DOHH2 (cell line): ENCODE measurements at regions not wholly inside any gene's neighbourhood (a gene's known extent, or its start where the extent isn't known, plus 50 kb on each side); places are given as distances from the start of the nearest gene placed in this dataset.

Experiments
- H3F3A ChIP-seq: fragments of 200-600 bp; sonication (generic), shearing (Covaris generic); 2 replicates; pipeline ENCODE4 v1.6.0; 2016; ENCODE audit warnings: antibody characterized with exemption, mild to moderate bottlenecking; ENCODE audit not compliant: control insufficient read depth, insufficient read depth
- H3K27ac ChIP-seq: fragments of 200-600 bp; sonication (generic); 2 replicates; pipeline ENCODE4 v1.5.1; 2014; ENCODE audit warnings: low read depth, mild to moderate bottlenecking, low read length, moderate library complexity
- H3K27me3 ChIP-seq: fragments of 200-600 bp; sonication (generic); 2 replicates; pipeline ENCODE4 v1.6.1; 2014; ENCODE audit warnings: mild to moderate bottlenecking, low read length, mixed read lengths; ENCODE audit not compliant: control insufficient read depth
- H3K36me3 ChIP-seq: fragments of 200-600 bp; sonication (generic); 2 replicates; pipeline ENCODE4 v1.6.1; 2014; ENCODE audit warnings: mild to moderate bottlenecking, low read length, moderate library complexity, mixed read lengths; ENCODE audit not compliant: control insufficient read depth
- H3K4me1 ChIP-seq: fragments of 200-600 bp; sonication (generic); 2 replicates; pipeline ENCODE4 v1.6.1; 2014; ENCODE audit warnings: mild to moderate bottlenecking, low read length, mixed read lengths; ENCODE audit not compliant: control insufficient read depth
- H3K4me2 ChIP-seq: fragments of 200-600 bp; sonication (generic); 2 replicates; pipeline ENCODE4 v1.6.0; 2014; ENCODE audit warnings: mild to moderate bottlenecking, low read length, moderate library complexity
- H3K4me3 ChIP-seq: fragments of 200-600 bp; sonication (generic); 2 replicates; pipeline ENCODE4 v1.5.1; 2014; ENCODE audit warnings: mild to moderate bottlenecking, low read length, mixed read lengths
- H3K79me2 ChIP-seq: fragments of 200-600 bp; sonication (generic); 2 replicates; pipeline ENCODE4 v1.6.1; 2014; ENCODE audit warnings: mild to moderate bottlenecking, low read length, mixed read lengths; ENCODE audit not compliant: control insufficient read depth
- H3K9me2 ChIP-seq: fragments of 200-600 bp; sonication (generic); replicated peaks from 2 replicates; pipeline ENCODE4 v1.6.1; 2014; ENCODE audit warnings: mild to moderate bottlenecking, low read length, mixed read lengths; ENCODE audit not compliant: control insufficient read depth
- H3K9me3 ChIP-seq: fragments of 200-600 bp; sonication (generic); 2 replicates; pipeline ENCODE4 v1.6.1; 2014; ENCODE audit warnings: antibody characterized with exemption, low read length, mixed read lengths; ENCODE audit not compliant: control insufficient read depth, insufficient read depth
- H4K20me1 ChIP-seq: fragments of 200-600 bp; sonication (generic); 2 replicates; pipeline ENCODE4 v1.6.0; 2014; ENCODE audit warnings: low read depth, mild to moderate bottlenecking, antibody characterized with exemption, low read length, moderate library complexity; ENCODE audit not compliant: control insufficient read depth, insufficient read depth
- EZH2phosphoT487 ChIP-seq: fragments of 200-600 bp; sonication (generic); IDR thresholded peaks from 2 replicates; pipeline ENCODE4 v1.6.1; 2017; ENCODE audit warnings: borderline replicate concordance, mild to moderate bottlenecking, antibody characterized with exemption, low read length, moderate library complexity, mixed read lengths
- TF ChIP-seq, protein P1 (sequence below): fragments of 200-600 bp; sonication (generic); IDR thresholded peaks from one replicate; pipeline ENCODE4 v1.5.1; 2014; ENCODE audit warnings: antibody characterized with exemption, mild to moderate bottlenecking, low read depth, low read length; ENCODE audit not compliant: poor library complexity, severe bottlenecking

DNA sequence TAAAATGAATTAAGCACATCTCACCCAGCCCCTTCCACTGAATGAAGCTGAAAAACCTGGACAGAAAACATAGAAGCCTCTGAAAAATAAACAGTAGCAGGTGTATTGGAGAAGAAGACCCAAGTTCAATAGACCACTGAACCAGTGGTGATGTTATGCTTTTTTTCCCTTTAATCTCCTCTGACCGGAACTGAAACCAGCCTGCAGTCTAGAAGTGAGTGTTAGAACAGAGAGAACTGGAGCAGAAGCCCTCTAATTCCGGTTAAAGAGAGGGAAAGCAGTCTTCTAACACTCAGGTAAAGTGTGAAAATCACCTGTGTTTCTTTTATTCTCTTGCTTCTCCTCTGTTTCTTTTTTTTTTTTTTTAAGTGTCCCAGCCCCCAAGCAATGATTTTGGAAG is 83.5 kb upstream of the CCL21 start:
- H3K9me3 ChIP-seq = no peaks in the 10 kb centered on the region
- no peaks in the 10 kb centered on the region for H3K4me1 ChIP-seq
- no peaks in the 10 kb centered on the region for H3K9me2 ChIP-seq
- no peak overlapping the region for H3K4me2 ChIP-seq
- no peaks in the 10 kb centered on the region for H3K36me3 ChIP-seq
- TF ChIP-seq, protein P1, sequence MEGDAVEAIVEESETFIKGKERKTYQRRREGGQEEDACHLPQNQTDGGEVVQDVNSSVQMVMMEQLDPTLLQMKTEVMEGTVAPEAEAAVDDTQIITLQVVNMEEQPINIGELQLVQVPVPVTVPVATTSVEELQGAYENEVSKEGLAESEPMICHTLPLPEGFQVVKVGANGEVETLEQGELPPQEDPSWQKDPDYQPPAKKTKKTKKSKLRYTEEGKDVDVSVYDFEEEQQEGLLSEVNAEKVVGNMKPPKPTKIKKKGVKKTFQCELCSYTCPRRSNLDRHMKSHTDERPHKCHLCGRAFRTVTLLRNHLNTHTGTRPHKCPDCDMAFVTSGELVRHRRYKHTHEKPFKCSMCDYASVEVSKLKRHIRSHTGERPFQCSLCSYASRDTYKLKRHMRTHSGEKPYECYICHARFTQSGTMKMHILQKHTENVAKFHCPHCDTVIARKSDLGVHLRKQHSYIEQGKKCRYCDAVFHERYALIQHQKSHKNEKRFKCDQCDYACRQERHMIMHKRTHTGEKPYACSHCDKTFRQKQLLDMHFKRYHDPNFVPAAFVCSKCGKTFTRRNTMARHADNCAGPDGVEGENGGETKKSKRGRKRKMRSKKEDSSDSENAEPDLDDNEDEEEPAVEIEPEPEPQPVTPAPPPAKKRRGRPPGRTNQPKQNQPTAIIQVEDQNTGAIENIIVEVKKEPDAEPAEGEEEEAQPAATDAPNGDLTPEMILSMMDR = no peak
- no peak for TF ChIP-seq EZH2phosphoT487
- H3F3A ChIP-seq = no peaks in the 10 kb centered on the region
- no peak overlapping the region for H3K4me3 ChIP-seq
- H3K27me3 ChIP-seq = 0 out of 2 replicates have a peak, but pooled peaks cover 5% of the 10 kb centered on the region
- no peaks in the 10 kb centered on the region for H3K79me2 ChIP-seq
- H3K27ac ChIP-seq = no peak overlapping the region
- no peaks in the 10 kb centered on the region for H4K20me1 ChIP-seq

DNA sequence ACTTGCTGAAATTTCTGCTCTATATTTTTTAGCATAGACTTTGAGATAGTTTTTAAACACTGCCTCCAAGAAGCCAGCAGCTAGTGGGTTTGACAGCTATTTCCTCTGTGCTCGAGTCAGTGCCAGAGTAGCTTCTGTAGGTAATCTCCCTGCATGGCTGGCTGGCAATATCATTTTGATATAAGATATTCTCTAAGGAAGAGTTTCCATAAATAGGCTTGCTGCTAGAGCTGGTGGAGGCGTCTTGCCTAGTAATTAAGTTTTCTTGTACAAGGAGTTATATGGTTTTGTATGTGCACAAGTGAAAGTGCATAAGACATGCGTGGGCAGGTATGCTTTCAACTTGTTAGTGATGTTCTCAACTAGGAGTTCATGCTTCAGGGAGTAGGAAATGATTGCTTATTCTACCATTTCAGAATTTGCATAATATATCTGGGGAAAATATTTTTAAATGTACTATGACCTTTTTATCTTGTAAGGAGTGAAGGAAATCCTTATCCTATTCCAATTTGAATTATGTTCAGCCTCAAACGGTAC is 74.1 kb upstream of the CCL21 start:
- Histone ChIP-seq H3K4me1 (peaks cover 3% of the 10 kb centered on the region), H3F3A (no peaks in the 10 kb centered on the region), H3K27ac (no peak overlapping the region), H3K4me2 (no peak overlapping the region), H3K9me2 (no peaks in the 10 kb centered on the region), H3K36me3 (no peaks in the 10 kb centered on the region), H3K27me3 (peaks cover 13% of the 10 kb centered on the region), H3K9me3 (no peaks in the 10 kb centered on the region), H3K79me2 (no peaks in the 10 kb centered on the region), H3K4me3 (no peak overlapping the region), H4K20me1 (no peaks in the 10 kb centered on the region)
- TF ChIP-seq, protein P1 = no peak
- no peak for TF ChIP-seq EZH2phosphoT487

DNA sequence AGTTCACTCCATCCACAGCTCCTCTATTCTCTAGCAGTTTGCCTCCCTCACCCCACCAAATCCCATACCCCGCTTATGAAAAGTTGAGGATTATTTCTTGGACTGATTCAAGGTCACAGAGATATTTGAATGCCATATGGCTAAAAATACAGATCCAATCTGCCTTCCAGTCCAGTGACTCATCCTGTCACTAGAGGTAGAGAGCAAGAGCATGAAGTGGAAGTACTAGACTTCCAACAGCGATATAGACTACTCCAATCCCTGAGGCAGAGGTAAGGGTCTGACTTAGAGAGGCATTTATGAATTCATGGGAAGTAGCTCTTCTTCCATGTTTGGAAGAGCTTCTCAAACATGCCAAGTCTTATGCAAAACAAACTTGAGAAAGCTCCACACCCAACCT is 72.4 kb upstream of the CCL21 start:
- TF ChIP-seq, protein P1 = no peak
- no peak for TF ChIP-seq EZH2phosphoT487
- Histone ChIP-seq H3K4me2 (no peak overlapping the region), H3K9me3 (no peaks in the 10 kb centered on the region), H3K4me3 (no peak overlapping the region), H3K27ac (no peak overlapping the region), H3K4me1 (peaks cover 3% of the 10 kb centered on the region), H3K36me3 (no peaks in the 10 kb centered on the region), H3K9me2 (no peaks in the 10 kb centered on the region), H3K79me2 (no peaks in the 10 kb centered on the region), H4K20me1 (no peaks in the 10 kb centered on the region), H3F3A (no peaks in the 10 kb centered on the region), H3K27me3 (peaks cover 13% of the 10 kb centered on the region)

DNA sequence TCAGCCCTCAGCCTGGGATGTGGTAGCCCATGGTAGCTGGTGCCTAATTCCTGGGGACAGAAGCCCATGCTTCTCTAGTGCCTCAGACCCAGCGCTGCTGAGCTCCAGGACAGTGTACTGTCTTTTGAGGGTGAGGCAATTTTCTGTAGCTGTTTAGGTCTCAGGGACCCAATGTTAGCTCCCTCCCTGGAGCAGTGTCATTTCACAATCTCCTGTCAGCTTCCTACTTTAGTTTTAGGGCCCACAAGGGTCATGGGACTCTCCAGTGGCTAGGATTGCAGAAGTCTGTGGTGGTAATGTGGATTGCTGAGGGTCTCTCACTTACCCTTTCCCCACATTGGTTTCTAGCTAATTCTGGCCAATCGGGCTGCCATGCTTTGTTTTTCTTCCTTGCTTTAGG is 67.7 kb upstream of the CCL21 start:
- H3K9me3 ChIP-seq = no peaks in the 10 kb centered on the region
- H3K36me3 ChIP-seq = no peaks in the 10 kb centered on the region
- no peaks in the 10 kb centered on the region for H4K20me1 ChIP-seq
- no peaks in the 10 kb centered on the region for H3F3A ChIP-seq
- H3K4me1 ChIP-seq = no peaks in the 10 kb centered on the region
- peaks cover 3% of the 10 kb centered on the region; the same call in 1 of the 2 replicates for H3K27me3 ChIP-seq
- no peaks in the 10 kb centered on the region for H3K9me2 ChIP-seq
- H3K27ac ChIP-seq = no peak overlapping the region
- TF ChIP-seq, protein P1 = no peak
- TF ChIP-seq EZH2phosphoT487 = no peak
- H3K79me2 ChIP-seq = no peaks in the 10 kb centered on the region
- H3K4me2 ChIP-seq = no peak overlapping the region
- H3K4me3 ChIP-seq = no peak overlapping the region
